ENCODE measurements at regions not wholly inside any gene's neighbourhood (a gene's known extent, or its start where the extent isn't known, plus 50 kb on each side); places are given as distances from the start of the nearest gene placed in this dataset.

- TF ChIP-seq POLR2AphosphoS5 (IDR thresholded peaks at IDR 0.05; ENCODE audit: low read depth, low read length): no peak
- no peak for TF ChIP-seq POLR2A (IDR thresholded peaks at IDR 0.05; ENCODE audit: low read depth, low read length)
- TF ChIP-seq SPI1 (IDR thresholded peaks at IDR 0.05; ENCODE audit: low read depth, low read length): no peak
These were observed 153.4 kb downstream of the PPARGC1A start for GRCh38 chr4:23736466-23736865.

All from GM12891 (cell line).